Stimulated activated CD4-positive, alpha-beta T cell treated with anti-CD3 and anti-CD28 coated beads, Interleukin-2, amount 100 ng/mL, for 48 hours (primary cell): ENCODE measurements at regions not wholly inside any gene's neighbourhood (a gene's known extent, or its start where the extent isn't known, plus 50 kb on each side); places are given as distances from the start of the nearest gene placed in this dataset.
"Not testable (repeated sequence)": the region's sequence is repeated elsewhere in the genome, so short reads cannot be mapped to it uniquely, and the experiment has no call there.

Experiments
- DNase-seq, 2 donors: peaks; one replicate each; pipeline ENCODE4 v3.0.0-alpha.2; 2020

GRCh38 chr5:82747986-82748385 lies 329.2 kb downstream of the TMEM167A start:
- DNase-seq = no peak

- no peak for DNase-seq
Observed at GRCh38 chr5:82745016-82745415, 332.2 kb downstream of the TMEM167A start.

- no peak for DNase-seq
Observed at GRCh38 chr5:82738681-82739269, 338.4 kb downstream of the TMEM167A start.

GRCh38 chr5:82735160-82735789 lies 341.9 kb downstream of the TMEM167A start:
- DNase-seq = no peak

GRCh38 chr5:82734347-82734746 lies 342.8 kb downstream of the TMEM167A start:
- no peak for DNase-seq

- no peak for DNase-seq
Observed at GRCh38 chr5:82730913-82731312, 346.3 kb downstream of the TMEM167A start.

- DNase-seq = no peak
Observed at GRCh38 chr5:82728926-82729702, 348.1 kb downstream of the TMEM167A start.

GRCh38 chr5:82723168-82723567 lies 354.0 kb downstream of the TMEM167A start:
- no peak for DNase-seq

GRCh38 chr5:82721087-82721410 lies 356.1 kb downstream of the TMEM167A start:
- DNase-seq = no peak

- DNase-seq = no peak
Observed at GRCh38 chr5:82720213-82721086, 356.7 kb downstream of the TMEM167A start.

GRCh38 chr5:82719368-82719767 lies 357.8 kb downstream of the TMEM167A start:
- DNase-seq = no peak

GRCh38 chr5:82717738-82718137 lies 359.5 kb downstream of the TMEM167A start:
- DNase-seq = no peak

- DNase-seq = not testable (repeated sequence)
Observed at GRCh38 chr5:82714732-82715131, 362.5 kb downstream of the TMEM167A start.

GRCh38 chr5:82713811-82714210 lies 363.4 kb downstream of the TMEM167A start:
- no peak for DNase-seq

GRCh38 chr5:82707741-82708140 lies 369.5 kb downstream of the TMEM167A start:
- DNase-seq = no peak

GRCh38 chr5:82704381-82704780 lies 372.8 kb downstream of the TMEM167A start:
- no peak for DNase-seq

- DNase-seq = no peak
Observed at GRCh38 chr5:82702046-82702445, 375.1 kb downstream of the TMEM167A start.

- DNase-seq = no peak
Observed at GRCh38 chr5:82699737-82700136, 377.5 kb downstream of the TMEM167A start.

GRCh38 chr5:82698026-82698425 lies 379.2 kb downstream of the TMEM167A start:
- DNase-seq = no peak

- no peak for DNase-seq
Observed at GRCh38 chr5:82694711-82695285, 382.4 kb downstream of the TMEM167A start.

GRCh38 chr5:82692826-82693225 lies 384.4 kb downstream of the TMEM167A start:
- no peak for DNase-seq

GRCh38 chr5:82684659-82685058 lies 392.5 kb downstream of the TMEM167A start:
- no peak for DNase-seq

GRCh38 chr5:82684165-82684564 lies 393.0 kb downstream of the TMEM167A start:
- no peak for DNase-seq
